ENCODE measurements at regions not wholly inside any gene's neighbourhood (a gene's known extent, or its start where the extent isn't known, plus 50 kb on each side); places are given as distances from the start of the nearest gene placed in this dataset.

GRCh38 chr2:595831-596592, 81.2 kb downstream of the TMEM18 start:
- TF ChIP-seq CTCF (IDR thresholded peaks at IDR 0.05; ENCODE audit: insufficient read depth, low read depth, low read length, missing control alignments): no peak
- no peak for DNase-seq (ENCODE audit: low read depth)
- no peak overlapping the region for H3K4me3 ChIP-seq (ENCODE audit: low read depth, low read length)

- no peak overlapping the region for H3K4me3 ChIP-seq (ENCODE audit: low read depth, low read length)
- no peak for TF ChIP-seq CTCF (IDR thresholded peaks at IDR 0.05; ENCODE audit: insufficient read depth, low read depth, low read length, missing control alignments)
- no peak for DNase-seq (ENCODE audit: low read depth)
These were observed 81.9 kb downstream of the TMEM18 start for GRCh38 chr2:595141-595815.

- no peak for TF ChIP-seq CTCF (IDR thresholded peaks at IDR 0.05; ENCODE audit: insufficient read depth, low read depth, low read length, missing control alignments)
- no peak for DNase-seq (ENCODE audit: low read depth)
- H3K4me3 ChIP-seq (ENCODE audit: low read depth, low read length): no peak overlapping the region
These were observed 82.8 kb downstream of the TMEM18 start for GRCh38 chr2:594297-594949.

- no peak overlapping the region for H3K4me3 ChIP-seq (ENCODE audit: low read depth, low read length)
- TF ChIP-seq CTCF (IDR thresholded peaks at IDR 0.05; ENCODE audit: insufficient read depth, low read depth, low read length, missing control alignments): no peak
- no peak for DNase-seq (ENCODE audit: low read depth)
These were observed 83.7 kb downstream of the TMEM18 start for GRCh38 chr2:593356-594026.

- H3K4me3 ChIP-seq (ENCODE audit: low read depth, low read length): no peak overlapping the region
- TF ChIP-seq CTCF (IDR thresholded peaks at IDR 0.05; ENCODE audit: insufficient read depth, low read depth, low read length, missing control alignments): no peak
- no peak for DNase-seq (ENCODE audit: low read depth)
These were observed 84.5 kb downstream of the TMEM18 start for GRCh38 chr2:592737-593136.

- DNase-seq (ENCODE audit: low read depth): no peak
- TF ChIP-seq CTCF (IDR thresholded peaks at IDR 0.05; ENCODE audit: insufficient read depth, low read depth, low read length, missing control alignments): no peak
- no peak overlapping the region for H3K4me3 ChIP-seq (ENCODE audit: low read depth, low read length)
These were observed 86.7 kb downstream of the TMEM18 start for GRCh38 chr2:590214-591175.
